HepG2 (cell line): ENCODE measurements at regions not wholly inside any gene's neighbourhood (a gene's known extent, or its start where the extent isn't known, plus 50 kb on each side); places are given as distances from the start of the nearest gene placed in this dataset.

Experiments used
- ATAC-seq: fragments of 200-7000 bp; cut with Tn5 transposase; 3 replicates; pipeline ENCODE4 v1.9.1; 2020; ENCODE audit warnings: mild to moderate bottlenecking, moderate library complexity
- BruUV-seq: library from RNA; stranded (reverse); fragments of 400-500 nt; replicated peaks from 2 replicates; lab custom pipeline; 2021; lab: Mats Ljungman, UMichigan
- CTCF ChIA-PET: fragments of 300-600 bp; formaldehyde crosslinking; extraction: SDS; loops from one replicate; lab custom pipeline; 2021; ENCODE audit warnings: low total read pairs, inconsistent platforms, low intra/inter-chr PET ratio; lab: Yijun Ruan, JAX
- POLR2A ChIA-PET: fragments of 350-600 bp; sonication (Branson Sonifier 250); formaldehyde crosslinking; loops from one replicate; lab custom pipeline; 2020; ENCODE audit warnings: antibody characterized with exemption, inconsistent platforms; lab: Yijun Ruan, JAX
- DNase-seq: peaks from one replicate; pipeline ENCODE4 v3.0.0-alpha.2; 2015; ENCODE audit warnings: low spot score
- FAIRE-seq: peaks from 3 replicates; lab custom pipeline; 2011; peaks lifted over from hg19 to GRCh38; lab: Jason Lieb, UNC
- H2AFZ ChIP-seq: one replicate; pipeline ENCODE4 v1.6.1; 2011; ENCODE audit warnings: low read length, inconsistent platforms
- H3K27ac ChIP-seq: fragments of 300-600 bp; 3 replicates; pipeline ENCODE4 v1.8.0; 2011; ENCODE audit warnings: mixed run types, mild to moderate bottlenecking, mixed read lengths, low read length, inconsistent platforms; ENCODE audit not compliant: insufficient read depth; ENCODE audit errors: extremely low read length
- H3K27me3 ChIP-seq, 2 experiments: fragments of 200-600 bp in 1 of 2; 2 replicates in 1 of 2; 3 replicates in 1 of 2; pipeline versions ENCODE4 v1.6.0 to v1.8.0; 2011; ENCODE audit warnings: low read length in 2 of 2, mild to moderate bottlenecking in 2 of 2, moderate library complexity in 2 of 2, inconsistent platforms in 1 of 2; ENCODE audit not compliant: insufficient read depth in 2 of 2, control insufficient read depth in 1 of 2
- H3K36me3 ChIP-seq, 2 experiments: fragments of 200-600 bp in 1 of 2; replicated peaks in 1 of 2; 2 replicates in 1 of 2; 3 replicates in 1 of 2; pipeline versions ENCODE4 v1.5.1 to v1.8.0; 2011; ENCODE audit warnings: low read length in 2 of 2, inconsistent platforms in 1 of 2; ENCODE audit not compliant: insufficient read depth in 2 of 2, control insufficient read depth in 1 of 2
- H3K4me1 ChIP-seq: 2 replicates; pipeline ENCODE4 v1.5.1; 2012; ENCODE audit warnings: low read length, inconsistent platforms; ENCODE audit not compliant: insufficient read depth
- H3K4me2 ChIP-seq: 2 replicates; pipeline ENCODE4 v1.6.0; 2011; ENCODE audit warnings: low read depth, low read length, inconsistent platforms
- H3K4me3 ChIP-seq, 3 experiments: fragments of 200-600 bp in 1 of 3; sonication (generic), shearing (Covaris generic) in 1 of 3; replicated peaks in 1 of 3; 2 replicates each; pipeline ENCODE4 v1.5.1; 2011 to 2016; ENCODE audit warnings: low read length in 3 of 3, inconsistent platforms in 2 of 3, low read depth in 2 of 3, mild to moderate bottlenecking in 2 of 3, control low read depth in 1 of 3, mixed read lengths in 1 of 3; ENCODE audit not compliant: insufficient read depth in 1 of 3
- H3K79me2 ChIP-seq: one replicate; pipeline ENCODE4 v1.6.1; 2011; ENCODE audit warnings: low read length, inconsistent platforms; ENCODE audit not compliant: insufficient read depth
- H3K9ac ChIP-seq: 2 replicates; pipeline ENCODE4 v1.6.0; 2011; ENCODE audit warnings: mild to moderate bottlenecking, low read depth, low read length, inconsistent platforms; ENCODE audit not compliant: insufficient read depth
- H3K9me3 ChIP-seq: 2 replicates; pipeline ENCODE4 v1.5.1; 2012; ENCODE audit warnings: mild to moderate bottlenecking, low read length
- H4K20me1 ChIP-seq: 2 replicates; pipeline ENCODE4 v1.6.0; 2011; ENCODE audit warnings: inconsistent platforms, mild to moderate bottlenecking, low read length, moderate library complexity; ENCODE audit not compliant: insufficient read depth
- DPF2 ChIP-seq: sonication (generic); formaldehyde crosslinking; IDR thresholded peaks from 2 replicates; pipeline ENCODE4 v1.4.0; 2020; ENCODE audit warnings: mild to moderate bottlenecking, low read depth, missing genetic modification reagents, borderline replicate concordance
- ELF1 ChIP-seq: sonication (generic); formaldehyde crosslinking; IDR thresholded peaks from 2 replicates; pipeline ENCODE4 v1.4.0; 2020; ENCODE audit warnings: missing genetic modification reagents
- FOSL2 ChIP-seq: sonication (generic); formaldehyde crosslinking; IDR thresholded peaks from 2 replicates; pipeline ENCODE4 v1.4.0; 2020; ENCODE audit warnings: missing genetic modification reagents
- FOXC1 ChIP-seq: sonication (generic); formaldehyde crosslinking; IDR thresholded peaks from 2 replicates; pipeline ENCODE4 v1.8.0; 2022; ENCODE audit warnings: mild to moderate bottlenecking, missing genetic modification reagents, borderline replicate concordance
- HDAC6 ChIP-seq: fragments of 200-600 bp; sonication (generic); IDR thresholded peaks from 2 replicates; pipeline ENCODE4 v1.7.0; 2017; ENCODE audit warnings: mild to moderate bottlenecking, antibody characterized with exemption, low read length, low read depth
- KDM5A ChIP-seq: fragments of 200-600 bp; sonication (generic); IDR thresholded peaks from 2 replicates; pipeline ENCODE4 v1.7.0; 2018; ENCODE audit warnings: antibody characterized with exemption, mild to moderate bottlenecking, low read length, borderline replicate concordance
- ZFP41 ChIP-seq: sonication (generic); formaldehyde crosslinking; IDR thresholded peaks from 2 replicates; pipeline ENCODE4 v1.4.0; 2020; ENCODE audit warnings: mild to moderate bottlenecking, missing genetic modification reagents, borderline replicate concordance
- ZNF263 ChIP-seq: sonication (generic); formaldehyde crosslinking; IDR thresholded peaks from 2 replicates; pipeline ENCODE4 v1.4.0; 2020; ENCODE audit warnings: missing genetic modification reagents
- WGBS: methylation state at CpG from one replicate; pipeline ENCODE4 v1.1.6; 2017; ENCODE audit warnings: low lambda C conversion rate; 5-methylcytosine and 5-hydroxymethylcytosine counted together
- in situ Hi-C: cut with HindIII; loops from 2 replicates; pipeline ENCODE4 v1.10.0; 2017; ENCODE audit warnings: low pct_unique_long_range_greater_than_20kb; ENCODE audit not compliant: extremely low pct_ligation_motif_present
- intact Hi-C: fragments of 100-400 bp; cut with micrococcal nuclease; formaldehyde crosslinking; loops from one replicate; pipeline ENCODE4 v1.10.0; 2022; ENCODE audit not compliant: unreplicated experiment
- TF ChIP-seq, protein P1 (sequence below): sonication (generic); formaldehyde crosslinking; IDR thresholded peaks from 2 replicates; pipeline ENCODE4 v1.8.1; 2023; ENCODE audit warnings: missing genetic modification reagents, inconsistent platforms, borderline replicate concordance
- TF ChIP-seq, protein P2 (sequence below): sonication (generic); formaldehyde crosslinking; IDR thresholded peaks from 2 replicates; pipeline ENCODE4 v1.8.1; 2022; ENCODE audit warnings: mild to moderate bottlenecking, missing genetic modification reagents

DNA sequence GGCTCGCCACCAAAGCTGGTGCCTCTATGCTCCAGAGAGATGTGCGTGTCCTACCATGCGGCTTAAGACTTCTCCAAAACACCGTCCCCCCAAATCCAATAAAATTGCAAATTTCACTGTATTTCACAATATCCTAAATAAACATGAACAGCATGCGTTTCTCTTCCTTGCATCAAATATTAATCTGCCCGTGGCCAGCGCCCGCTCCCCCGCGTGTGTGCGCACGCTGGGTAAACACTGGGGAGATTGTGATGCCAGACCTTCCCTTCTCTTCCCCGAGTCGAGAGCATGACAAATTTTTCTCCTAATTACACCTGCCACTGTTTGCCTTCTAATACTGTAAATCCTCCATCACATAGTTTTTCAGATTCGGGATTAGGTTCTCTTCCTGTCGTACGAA, 148.1 kb downstream of the MRM1 start:
- Histone ChIP-seq H3K27me3 (peaks cover 8 to 65% of the 10 kb centered on the region in 2 experiments), H3K9ac (no peak overlapping the region), H3K4me1 (no peaks in the 10 kb centered on the region), H3K4me2 (no peak overlapping the region), H3K4me3 (no peak overlapping the region), H3K9me3 (no peaks in the 10 kb centered on the region), H3K79me2 (no peaks in the 10 kb centered on the region), H3K27ac (no peak overlapping the region), H3K36me3 (no peaks in the 10 kb centered on the region), H4K20me1 (no peaks in the 10 kb centered on the region), H2AFZ (no peak overlapping the region)
- BruUV-seq = no TSS peak
- in situ Hi-C loops = no loop called here
- POLR2A ChIA-PET = no interaction called here
- ATAC-seq = no peak
- FAIRE-seq = no peak
- no peak for DNase-seq
- TF ChIP-seq, protein P1, sequence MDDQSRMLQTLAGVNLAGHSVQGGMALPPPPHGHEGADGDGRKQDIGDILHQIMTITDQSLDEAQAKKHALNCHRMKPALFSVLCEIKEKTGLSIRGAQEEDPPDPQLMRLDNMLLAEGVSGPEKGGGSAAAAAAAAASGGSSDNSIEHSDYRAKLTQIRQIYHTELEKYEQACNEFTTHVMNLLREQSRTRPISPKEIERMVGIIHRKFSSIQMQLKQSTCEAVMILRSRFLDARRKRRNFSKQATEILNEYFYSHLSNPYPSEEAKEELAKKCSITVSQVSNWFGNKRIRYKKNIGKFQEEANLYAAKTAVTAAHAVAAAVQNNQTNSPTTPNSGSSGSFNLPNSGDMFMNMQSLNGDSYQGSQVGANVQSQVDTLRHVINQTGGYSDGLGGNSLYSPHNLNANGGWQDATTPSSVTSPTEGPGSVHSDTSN (CRISPR knock-in tag) = no peak
- TF ChIP-seq FOSL2 (CRISPR knock-in tag) = no peak
- no peak for TF ChIP-seq DPF2 (CRISPR knock-in tag)
- no peak for TF ChIP-seq KDM5A
- no peak for TF ChIP-seq ZNF263
- no peak for TF ChIP-seq HDAC6
- TF ChIP-seq FOXC1 (CRISPR knock-in tag) = no peak
- no peak for TF ChIP-seq ZFP41 (CRISPR knock-in tag)
- TF ChIP-seq ELF1 (CRISPR knock-in tag) = no peak
- TF ChIP-seq, protein P2, sequence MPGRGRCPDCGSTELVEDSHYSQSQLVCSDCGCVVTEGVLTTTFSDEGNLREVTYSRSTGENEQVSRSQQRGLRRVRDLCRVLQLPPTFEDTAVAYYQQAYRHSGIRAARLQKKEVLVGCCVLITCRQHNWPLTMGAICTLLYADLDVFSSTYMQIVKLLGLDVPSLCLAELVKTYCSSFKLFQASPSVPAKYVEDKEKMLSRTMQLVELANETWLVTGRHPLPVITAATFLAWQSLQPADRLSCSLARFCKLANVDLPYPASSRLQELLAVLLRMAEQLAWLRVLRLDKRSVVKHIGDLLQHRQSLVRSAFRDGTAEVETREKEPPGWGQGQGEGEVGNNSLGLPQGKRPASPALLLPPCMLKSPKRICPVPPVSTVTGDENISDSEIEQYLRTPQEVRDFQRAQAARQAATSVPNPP (CRISPR knock-in tag) = no peak
- CTCF ChIA-PET = no interaction called here
- intact Hi-C loops = no loop called here
- WGBS = 10% methylated on average over 17 of the region's 17 CpGs
